COLO668 (cell line): ENCODE measurements at regions not wholly inside any gene's neighbourhood (a gene's known extent, or its start where the extent isn't known, plus 50 kb on each side); places are given as distances from the start of the nearest gene placed in this dataset.

Source experiments
- DNase-seq: peaks from one replicate; lab custom pipeline; 2025; ENCODE audit not compliant: unreplicated experiment; lab: John Stamatoyannopoulos, UW

- DNase-seq: no peak
Measured at GRCh38 chr6:145490068-145490467, 245.3 kb downstream of the EPM2A start.

GRCh38 chr6:145491126-145491525 lies 244.2 kb downstream of the EPM2A start:
- DNase-seq: no peak

GRCh38 chr6:145497006-145497405 lies 238.3 kb downstream of the EPM2A start:
- DNase-seq: no peak

GRCh38 chr6:145498425-145498824 lies 236.9 kb downstream of the EPM2A start:
- DNase-seq: no peak

- DNase-seq: no peak
Measured at GRCh38 chr6:145502416-145502815, 232.9 kb downstream of the EPM2A start.

- no peak for DNase-seq
Measured at GRCh38 chr6:145506136-145506535, 229.2 kb downstream of the EPM2A start.

GRCh38 chr6:145506565-145506964 lies 228.8 kb downstream of the EPM2A start:
- DNase-seq: no peak

GRCh38 chr6:145507239-145507638 lies 228.1 kb downstream of the EPM2A start:
- no peak for DNase-seq

- no peak for DNase-seq
Measured at GRCh38 chr6:145508107-145508506, 227.2 kb downstream of the EPM2A start.

GRCh38 chr6:145517492-145517891 lies 217.8 kb downstream of the EPM2A start:
- no peak for DNase-seq

GRCh38 chr6:145525038-145525437 lies 210.3 kb downstream of the EPM2A start:
- DNase-seq: no peak

- DNase-seq: no peak
Measured at GRCh38 chr6:145529582-145529981, 205.7 kb downstream of the EPM2A start.

GRCh38 chr6:145530454-145530853 lies 204.9 kb downstream of the EPM2A start:
- no peak for DNase-seq

GRCh38 chr6:145531032-145531431 lies 204.3 kb downstream of the EPM2A start:
- no peak for DNase-seq

GRCh38 chr6:145531822-145532221 lies 203.5 kb downstream of the EPM2A start:
- no peak for DNase-seq

GRCh38 chr6:145532361-145532760 lies 203.0 kb downstream of the EPM2A start:
- no peak for DNase-seq

GRCh38 chr6:145534989-145535388 lies 200.3 kb downstream of the EPM2A start:
- no peak for DNase-seq

- DNase-seq: no peak
Measured at GRCh38 chr6:145538989-145539388, 196.3 kb downstream of the EPM2A start.

- DNase-seq: no peak
Measured at GRCh38 chr6:145539831-145540230, 195.5 kb downstream of the EPM2A start.

- no peak for DNase-seq
Measured at GRCh38 chr6:145540741-145541140, 194.6 kb downstream of the EPM2A start.

- no peak for DNase-seq
Measured at GRCh38 chr6:145544041-145544440, 191.3 kb downstream of the EPM2A start.

GRCh38 chr6:145544514-145544913 lies 190.8 kb downstream of the EPM2A start:
- no peak for DNase-seq

- DNase-seq: no peak
Measured at GRCh38 chr6:145546265-145546664, 189.1 kb downstream of the EPM2A start.
